ENCODE measurements at regions not wholly inside any gene's neighbourhood (a gene's known extent, or its start where the extent isn't known, plus 50 kb on each side); places are given as distances from the start of the nearest gene placed in this dataset.

DNA sequence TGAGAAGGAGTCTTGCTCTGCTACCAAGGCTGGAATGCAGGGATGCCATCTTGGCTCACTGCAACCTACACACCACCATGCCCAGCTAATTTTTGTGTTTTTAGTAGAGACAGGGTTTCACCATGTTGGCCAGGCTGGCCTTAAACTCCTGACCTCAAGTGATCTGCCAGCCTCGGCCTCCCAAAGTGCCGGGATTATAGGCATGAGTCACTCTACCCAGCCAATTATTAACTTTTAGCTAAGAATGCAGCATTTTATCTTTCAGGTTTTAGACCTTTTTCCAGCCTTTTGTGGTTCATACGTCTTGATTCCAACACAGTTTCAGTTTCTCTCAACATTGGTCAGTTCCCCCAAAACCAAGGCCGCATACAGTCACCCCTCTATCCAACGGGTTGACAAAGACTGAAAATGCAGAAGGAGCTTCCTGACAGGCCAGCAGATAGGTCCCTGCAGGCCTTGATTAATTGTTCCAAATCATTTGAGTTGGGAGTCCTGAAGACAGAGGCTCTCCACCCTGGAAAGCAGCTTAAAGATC lies 262.2 kb upstream of the KLHL29 start:
- no peak for ATAC-seq

DNA sequence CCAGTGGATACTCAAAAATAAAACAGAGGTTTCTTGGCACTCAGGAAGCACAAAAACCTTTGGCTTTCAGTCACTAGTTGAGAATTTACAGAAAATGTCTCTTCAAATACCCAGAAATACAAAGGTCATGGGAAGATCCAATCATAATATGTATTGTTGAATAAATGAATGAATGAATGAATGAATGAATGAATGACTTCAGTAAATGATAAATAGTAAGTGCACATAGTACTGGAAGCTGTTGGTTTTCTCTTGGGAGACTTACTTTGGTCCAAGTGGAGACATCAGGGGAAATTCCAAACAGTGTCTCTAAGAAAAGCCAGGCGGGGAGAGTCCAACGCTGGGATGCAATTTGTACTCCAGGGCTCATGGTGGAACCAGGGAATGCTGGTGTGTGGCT lies 261.3 kb upstream of the KLHL29 start:
- no peak for ATAC-seq

DNA sequence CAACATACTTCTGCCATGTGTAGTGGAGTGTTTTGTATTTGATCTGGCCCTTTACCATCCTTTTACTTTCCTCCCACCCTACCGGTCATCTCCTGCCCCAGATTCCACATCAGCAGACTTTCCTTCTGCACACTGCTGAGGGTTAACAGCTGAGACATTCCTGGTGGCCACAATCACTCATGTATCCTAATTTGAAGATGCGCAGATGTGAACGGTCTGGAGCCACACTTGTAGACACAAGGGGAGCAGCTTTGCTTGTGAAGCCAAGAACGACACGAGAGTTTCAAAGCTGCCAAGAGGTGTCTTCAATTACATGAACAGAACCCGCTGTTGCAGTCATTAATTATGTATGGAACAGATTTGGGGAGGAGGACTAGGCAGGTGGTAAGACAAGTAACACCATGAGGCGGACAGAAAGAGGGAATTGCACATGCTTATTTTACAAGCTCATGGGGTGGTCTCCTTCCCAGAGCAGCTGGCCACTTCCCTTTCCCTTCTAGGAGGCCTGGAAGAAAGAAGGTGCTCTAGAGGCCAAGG lies 260.7 kb upstream of the KLHL29 start:
- no peak for ATAC-seq

DNA sequence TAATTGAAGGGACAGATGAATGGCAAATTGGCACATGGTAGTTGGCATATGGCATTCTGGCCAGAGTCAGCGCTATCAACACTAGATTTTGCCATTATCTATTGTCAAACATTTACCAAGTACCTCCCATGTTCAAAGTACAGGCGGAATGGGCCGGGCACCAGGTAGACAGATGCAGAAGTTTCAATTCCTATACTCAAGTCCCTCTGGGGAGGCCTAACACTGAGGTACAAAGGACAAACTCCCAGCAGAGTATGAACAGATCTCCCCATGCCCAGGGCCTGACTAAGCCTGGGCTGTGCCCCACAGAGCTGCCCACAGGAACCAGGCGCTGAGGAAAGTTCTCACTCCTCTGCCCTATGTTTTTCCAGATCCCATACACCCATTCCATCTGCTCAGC lies 257.5 kb upstream of the KLHL29 start:
- ATAC-seq = no peak

DNA sequence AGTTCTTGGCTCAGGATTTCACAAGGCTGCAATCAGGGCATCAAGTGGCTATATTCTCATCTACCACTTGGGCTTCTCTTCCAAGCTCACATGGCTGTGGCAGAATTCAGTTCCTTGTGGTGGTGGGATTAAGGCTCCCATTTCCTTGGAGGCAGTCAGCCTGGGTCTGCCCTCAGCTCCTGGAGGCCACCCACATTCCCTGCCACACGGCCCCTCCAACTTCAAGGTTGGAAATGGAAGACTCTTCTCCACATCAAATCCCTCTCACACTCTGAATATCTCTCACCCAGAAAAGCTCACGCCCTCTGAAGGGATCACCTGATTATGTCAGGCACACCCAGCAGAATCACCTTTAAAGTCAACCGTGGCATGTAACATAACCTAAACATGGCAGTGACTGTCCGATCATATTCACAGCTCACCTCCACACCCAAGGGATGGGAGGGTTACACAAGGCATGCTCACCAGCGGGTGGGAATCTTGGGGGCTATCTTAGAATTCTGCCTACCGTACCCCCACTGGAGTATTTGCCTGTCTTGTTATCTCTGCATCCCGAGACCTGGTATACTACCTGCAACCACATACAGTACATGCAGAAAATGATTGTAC lies 256.2 kb upstream of the KLHL29 start:
- no peak for ATAC-seq

DNA sequence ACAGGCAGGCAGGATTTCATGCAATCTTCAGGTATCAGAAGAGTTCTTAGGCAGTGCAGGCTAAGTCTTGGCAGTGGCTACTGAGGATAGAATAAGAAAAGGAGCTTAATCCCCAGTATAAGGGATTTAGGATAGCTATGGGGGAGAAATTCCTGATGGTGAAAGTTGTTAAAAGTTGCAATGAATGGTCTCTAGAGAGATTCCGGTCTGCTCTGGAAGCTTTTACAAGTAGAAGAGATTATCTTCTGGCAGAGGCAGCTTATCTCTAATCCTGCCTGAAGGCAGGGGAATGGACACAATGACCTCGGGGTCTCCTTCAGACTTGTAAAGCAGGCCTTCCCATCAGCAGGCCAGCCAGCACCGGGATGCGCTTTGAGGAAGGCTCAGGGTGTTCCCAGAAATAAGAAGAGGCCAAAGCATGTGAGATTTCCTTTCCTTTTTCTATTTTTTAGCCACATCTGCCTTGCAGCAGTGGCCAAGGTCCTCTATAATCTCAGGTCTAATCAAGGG lies 253.9 kb upstream of the KLHL29 start:
- ATAC-seq = no peak

DNA sequence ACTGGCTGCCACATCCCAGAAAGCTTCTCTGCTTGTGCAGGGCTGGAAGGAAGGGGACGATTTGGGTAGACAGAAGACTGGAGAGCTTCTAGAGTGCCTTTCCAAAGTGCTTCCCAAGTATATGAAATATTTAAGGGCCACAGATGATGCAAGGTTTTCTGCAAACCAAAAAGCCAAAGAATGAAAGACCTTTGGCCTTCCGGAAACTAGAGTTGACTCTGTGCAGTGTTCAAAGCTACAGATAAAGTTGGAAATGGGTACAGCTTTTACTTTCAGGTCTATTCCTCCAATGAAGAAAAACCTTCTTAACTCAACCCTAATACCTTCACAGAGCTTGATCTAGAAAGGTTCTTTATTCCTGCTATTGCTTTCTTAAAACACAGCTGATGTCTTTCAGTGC lies 253.0 kb upstream of the KLHL29 start:
- ATAC-seq = no peak

DNA sequence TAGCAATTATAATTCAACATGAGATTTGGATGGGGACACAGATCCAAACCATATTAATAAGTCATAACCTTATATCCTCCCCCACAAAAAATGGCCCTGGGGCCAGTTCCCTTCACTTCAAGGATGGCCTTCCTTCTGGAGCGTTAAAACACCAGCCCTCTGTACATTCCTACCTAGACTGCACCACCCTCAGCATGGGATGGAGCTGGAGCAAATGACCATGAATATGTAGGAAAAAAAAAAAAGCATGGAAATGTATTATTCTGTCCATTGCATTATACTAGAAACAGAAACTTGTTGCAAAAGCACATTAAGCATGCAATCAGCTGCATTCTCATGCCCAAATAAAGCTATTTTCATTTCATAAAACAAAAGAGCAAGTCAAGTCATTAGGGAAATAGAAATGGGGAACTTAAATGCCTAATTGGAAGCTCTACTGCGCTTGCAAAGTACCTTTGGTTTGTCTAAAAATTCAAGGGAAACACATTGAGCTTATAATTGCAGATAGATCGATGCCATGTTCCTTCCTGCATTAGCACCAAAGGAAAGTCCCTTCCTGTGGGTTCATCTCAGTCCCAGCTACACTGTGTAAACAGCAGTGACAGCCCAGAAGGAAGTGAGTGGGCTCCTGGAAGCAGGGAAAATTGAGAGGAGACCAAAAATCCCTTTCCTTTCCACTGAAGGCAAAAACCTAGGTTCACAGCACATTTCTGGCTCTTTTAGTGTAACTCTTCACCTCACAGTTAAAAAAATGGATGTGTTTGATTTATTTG lies 252.0 kb upstream of the KLHL29 start:
- ATAC-seq = no peak

DNA sequence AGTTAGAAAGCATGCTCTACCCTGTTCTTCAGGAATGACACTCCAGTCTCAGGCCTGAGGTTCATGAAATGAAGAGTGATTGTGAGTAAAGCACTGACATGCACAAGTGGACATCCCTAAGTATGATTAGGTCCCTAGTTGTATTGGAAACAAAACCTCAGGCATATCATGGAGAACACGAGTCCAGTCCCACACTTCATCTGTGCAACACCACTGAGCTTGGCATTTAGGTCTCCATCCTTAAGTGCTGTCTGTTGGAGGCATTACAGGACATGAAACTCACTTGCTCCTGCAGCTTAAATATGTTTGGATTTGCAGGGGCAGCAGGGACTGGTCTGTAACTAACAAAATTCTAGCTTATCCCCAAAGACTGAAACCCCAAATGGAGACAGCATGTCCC lies 250.3 kb upstream of the KLHL29 start:
- ATAC-seq = no peak

DNA sequence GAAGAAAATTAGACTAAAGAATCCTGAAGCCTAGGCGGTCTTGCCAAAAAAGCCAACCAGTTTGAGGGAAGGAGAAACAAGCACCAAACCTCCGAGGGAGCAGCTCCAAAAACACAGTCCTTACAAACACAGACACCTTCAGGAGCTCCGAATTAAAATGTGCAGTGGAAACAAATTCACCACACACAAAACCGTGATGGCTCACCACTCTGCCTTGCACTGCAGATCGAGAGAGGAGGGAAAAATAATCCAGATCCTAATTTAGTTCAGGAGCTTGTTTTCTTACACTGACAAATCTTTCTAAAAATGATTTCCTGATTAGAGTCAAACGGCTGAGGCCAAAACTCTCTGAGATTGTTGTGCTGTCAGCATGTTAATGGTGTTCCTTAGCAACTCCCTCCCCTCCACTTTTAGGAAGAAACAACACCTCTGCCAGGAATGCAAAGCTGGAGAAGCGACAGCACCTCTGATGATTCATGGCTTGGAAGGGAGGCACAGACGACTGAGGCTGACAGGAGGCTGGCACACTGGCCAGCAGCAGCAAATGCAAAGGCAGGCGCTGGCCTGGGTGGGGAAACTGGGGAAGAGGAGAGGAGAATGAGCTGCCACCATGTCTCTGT lies 249.4 kb upstream of the KLHL29 start:
- ATAC-seq = no peak

DNA sequence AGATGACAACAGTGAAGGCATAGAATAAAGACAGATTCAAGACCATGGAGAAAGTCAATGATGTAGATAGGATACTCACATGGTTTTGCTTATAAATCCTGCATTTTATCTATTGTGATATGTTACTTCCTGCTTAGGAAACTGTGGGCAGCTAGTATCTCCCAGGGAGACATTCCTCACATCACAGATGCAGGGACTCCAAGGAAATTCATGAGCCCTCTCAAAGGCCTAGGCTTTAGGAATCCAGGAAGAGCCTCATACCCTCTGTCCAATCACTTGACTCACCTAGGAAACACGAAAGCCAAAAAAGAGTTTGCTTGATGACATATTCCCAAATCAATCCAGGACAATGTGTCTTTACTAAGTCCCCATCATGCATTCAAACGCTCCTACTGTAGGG lies 247.8 kb upstream of the KLHL29 start:
- no peak for ATAC-seq

DNA sequence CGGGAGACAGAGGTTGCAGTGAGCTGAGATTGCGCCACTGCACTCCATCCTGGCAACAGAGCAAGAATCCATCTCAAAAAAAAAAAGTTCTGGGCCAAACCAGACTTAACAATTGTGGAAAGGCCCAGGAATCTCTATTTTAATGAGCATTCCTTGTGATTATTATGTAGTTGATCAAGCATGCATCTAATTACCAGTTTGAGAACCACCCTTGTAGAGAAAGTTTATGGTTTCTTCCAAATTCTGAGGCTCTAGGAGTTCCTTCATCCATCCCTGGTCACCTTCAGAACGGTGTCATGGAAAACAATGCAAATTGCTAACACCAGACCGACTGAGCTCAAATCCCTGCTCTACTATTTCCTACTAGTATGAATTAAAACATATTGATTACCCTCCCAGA lies 246.3 kb upstream of the KLHL29 start:
- no peak for ATAC-seq

DNA sequence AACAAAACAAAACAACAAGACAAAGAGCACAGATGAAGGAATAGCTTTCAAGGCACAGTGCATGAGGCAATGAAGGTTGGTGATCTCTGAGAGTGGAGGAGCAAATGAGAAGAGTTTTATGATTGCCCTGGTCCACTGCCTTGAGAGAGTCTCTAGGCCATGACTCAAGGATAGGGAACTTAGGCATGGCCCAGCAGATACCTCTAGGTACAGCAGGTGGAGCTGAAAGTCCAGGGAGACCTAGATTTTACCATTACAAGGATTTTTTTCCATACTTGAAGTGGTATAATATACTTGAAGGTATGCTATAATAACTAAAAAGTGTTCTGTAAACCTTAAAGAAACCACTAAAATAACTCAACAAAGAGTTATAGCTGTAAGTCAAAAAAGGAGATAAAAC lies 239.5 kb upstream of the KLHL29 start:
- no peak for ATAC-seq

DNA sequence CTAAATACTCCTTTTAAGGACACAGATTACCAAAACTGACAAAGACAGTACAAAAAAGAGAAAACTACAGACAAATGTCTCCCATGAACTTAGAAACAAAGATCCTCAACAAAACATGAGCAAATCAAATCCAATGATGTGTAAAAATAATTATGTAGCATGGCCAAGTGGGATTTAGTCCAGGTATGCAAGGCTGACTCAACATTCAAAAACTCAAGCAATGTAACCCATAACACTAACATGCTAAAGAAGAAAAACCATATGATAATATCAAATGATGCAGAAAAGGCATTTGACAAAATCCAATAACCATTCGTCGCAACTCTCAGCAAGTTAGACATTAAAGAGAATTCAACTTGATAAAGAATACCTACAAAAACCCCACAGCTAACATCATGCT lies 239.0 kb upstream of the KLHL29 start:
- no peak for ATAC-seq

DNA sequence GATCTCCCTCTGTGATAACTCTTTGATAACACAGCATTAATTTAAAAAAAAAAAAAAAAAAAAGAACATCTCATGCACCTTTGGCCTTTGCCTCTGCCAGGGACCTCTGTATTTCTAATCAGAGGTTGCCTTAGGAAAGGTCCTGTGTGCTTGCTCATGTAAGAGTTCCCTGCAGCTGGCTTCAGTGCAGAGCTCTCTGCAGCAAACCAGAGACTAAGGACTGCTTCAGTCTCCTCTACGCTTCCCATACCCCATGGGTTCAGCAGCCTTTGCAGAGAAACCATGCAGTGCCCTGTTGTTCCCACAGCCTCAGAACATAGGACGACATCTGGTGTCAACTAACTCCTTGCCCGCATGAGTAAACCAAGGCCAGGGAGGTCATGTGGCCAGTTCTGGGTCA lies 236.6 kb upstream of the KLHL29 start:
- ATAC-seq = peak in 1 of 2 donors; percentile 17

DNA sequence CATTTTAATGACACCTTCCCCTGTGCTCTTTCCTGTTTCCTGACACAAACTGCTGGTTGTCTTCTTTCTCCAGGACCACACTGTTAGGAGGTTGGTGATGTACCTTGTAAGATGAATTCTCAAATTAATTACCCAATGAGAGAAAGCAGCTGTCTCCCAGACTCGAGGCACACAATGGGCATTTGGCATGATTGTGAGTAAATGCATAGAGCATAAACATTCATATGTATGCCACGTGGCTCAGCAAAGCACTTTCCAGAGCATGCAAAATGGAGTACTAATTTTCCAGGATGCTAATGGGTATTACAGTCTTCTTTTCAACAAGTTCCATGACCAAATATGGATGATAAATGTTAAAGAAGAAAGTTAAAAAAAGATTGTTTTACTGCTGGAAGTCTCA lies 235.2 kb upstream of the KLHL29 start:
- ATAC-seq = no peak

DNA sequence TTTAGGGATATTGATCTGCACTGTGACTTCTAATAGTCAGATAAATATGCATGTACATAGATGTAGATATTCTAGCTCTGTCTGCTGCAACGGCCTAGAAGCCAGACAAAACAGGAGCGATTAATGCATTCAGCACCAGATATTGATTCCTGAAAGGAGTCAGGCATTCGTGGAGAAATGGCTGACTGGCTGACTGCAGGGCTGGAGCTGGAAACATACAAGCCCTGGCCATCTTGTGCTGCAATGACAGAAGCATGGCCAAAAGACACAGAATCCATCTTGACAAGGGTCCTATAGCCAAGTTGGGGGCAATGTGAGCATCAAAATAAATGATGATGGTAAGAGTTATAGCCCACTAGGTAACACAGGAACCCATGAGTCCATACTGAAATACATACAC lies 231.5 kb upstream of the KLHL29 start:
- ATAC-seq = no peak

DNA sequence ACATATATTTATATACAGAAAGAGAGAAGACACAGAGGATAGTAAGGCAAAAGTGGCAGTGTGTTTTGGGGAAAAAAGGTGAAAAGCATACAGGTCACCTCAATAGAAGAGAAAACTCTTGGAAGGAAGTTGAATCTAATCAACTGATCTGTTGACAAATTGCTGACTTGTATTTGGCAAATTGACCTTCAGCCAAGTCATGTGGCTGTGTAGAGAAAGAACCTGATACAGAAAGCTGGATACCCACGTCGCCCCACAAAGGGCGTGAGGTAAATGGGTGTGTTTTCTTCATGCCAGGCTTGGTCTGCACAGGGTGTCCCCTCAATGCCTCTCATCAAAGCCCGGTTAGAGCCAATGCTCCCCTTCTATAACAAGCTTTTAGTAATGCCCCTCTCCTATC lies 230.0 kb upstream of the KLHL29 start:
- no peak for ATAC-seq

DNA sequence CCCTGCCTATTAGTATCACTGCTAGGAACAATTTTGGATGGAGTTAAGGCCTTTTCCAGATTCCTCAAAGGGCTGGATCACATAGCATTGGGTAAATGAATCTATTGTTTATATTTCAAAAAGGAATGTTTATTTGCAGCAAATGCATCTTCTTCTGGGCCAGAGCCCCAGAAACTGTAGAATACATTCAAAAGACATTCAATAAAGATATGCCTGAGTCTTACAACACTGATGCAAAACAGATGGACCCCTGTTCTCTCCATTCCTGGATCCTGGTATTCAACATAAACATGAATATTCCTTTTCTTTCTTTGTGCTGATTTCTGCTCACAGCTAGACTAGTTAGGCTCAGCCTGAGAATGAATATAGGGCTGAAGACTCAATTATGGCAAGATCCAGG lies 227.2 kb upstream of the KLHL29 start:
- ATAC-seq = no peak

DNA sequence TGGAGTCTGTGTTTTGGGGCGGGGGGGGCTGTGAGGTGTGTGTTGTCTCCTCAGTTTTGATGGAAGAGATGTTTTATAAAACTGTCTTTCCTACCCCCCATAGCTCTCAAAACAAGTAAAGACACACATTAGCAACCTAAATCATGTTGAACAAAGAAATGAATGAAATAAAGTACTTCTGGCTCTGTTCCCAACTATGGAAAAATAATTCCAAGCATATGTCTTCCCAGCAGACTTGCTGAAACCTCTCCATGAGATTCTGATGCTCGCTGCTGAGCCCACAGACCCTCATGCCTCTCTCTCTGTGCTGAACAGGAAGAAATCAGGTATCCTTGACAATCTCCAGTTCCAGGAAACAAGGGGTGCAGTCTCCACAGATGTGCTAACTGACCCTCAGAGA lies 226.7 kb upstream of the KLHL29 start:
- no peak for ATAC-seq

DNA sequence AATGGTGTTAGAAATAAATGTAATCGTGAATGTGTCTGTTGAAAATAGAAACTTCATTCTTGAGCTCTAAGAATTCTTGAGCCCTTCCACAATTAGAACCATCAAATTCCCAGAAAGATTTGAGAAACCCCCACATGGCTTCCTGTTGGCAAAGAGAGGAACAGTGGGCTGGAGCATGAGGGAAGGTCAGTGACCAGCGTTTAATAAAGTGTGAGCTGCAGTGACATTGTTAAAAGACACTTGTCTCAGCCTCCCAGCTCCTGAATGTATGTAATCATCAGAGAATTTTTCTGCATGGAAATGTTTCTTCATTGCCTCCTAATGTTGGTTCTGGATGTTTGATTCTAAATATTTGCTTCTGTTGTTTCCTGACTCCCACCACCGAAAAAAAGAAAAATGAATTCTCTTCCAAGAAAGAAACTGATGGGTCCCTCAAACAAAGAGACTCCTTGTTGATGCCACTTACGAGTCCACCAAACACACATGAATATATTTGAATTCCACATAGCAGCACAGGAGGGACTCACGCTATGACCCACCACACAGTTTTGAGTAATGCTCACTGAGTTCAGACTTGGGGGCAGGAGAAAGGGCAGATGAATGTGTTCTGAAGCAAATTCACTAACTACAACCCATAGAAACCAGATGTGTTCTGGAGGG lies 225.1 kb upstream of the KLHL29 start:
- ATAC-seq = no peak

DNA sequence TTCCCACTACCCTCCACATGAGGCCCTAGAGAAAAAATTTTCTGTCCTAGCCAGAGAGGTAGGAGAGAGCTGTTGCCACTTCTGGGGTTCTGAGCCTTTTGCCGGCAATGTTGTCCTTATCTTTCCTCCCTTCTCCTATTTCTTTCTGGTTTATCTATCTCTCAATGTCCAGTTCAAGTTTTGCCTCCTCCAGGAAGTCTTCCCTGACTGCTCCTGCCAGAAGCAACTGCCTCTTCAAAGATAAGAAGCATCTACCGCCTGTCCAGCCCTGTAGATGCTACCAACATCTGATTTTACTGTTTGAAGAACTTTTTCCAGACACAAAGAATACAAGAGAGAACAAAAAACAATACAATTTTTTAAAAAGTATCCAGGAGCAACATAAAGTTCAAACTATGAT lies 220.8 kb upstream of the KLHL29 start:
- ATAC-seq = no peak

DNA sequence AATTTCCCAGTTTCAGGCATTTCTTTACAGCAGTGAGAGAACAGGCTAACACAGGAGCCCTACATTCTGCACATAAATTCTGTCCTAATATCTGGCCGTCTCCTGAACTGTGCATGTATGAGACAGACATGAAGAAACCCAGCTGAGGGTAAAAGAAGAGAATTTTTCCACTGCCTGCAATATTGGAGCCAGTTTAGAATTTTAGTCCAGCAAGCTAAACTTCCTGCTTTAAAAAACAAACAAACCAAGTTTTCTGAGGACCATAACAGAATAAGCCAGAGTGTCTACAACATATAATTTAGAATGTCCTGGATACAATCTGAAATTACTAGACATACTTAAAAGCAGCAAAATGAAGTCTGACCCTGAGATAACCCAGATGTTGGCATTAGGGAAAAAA lies 215.1 kb upstream of the KLHL29 start:
- ATAC-seq = no peak

Measured in activated CD4-positive, CD25-positive, alpha-beta regulatory T cell treated with anti-CD3 and anti-CD28 coated beads, Interleukin-2, amount 50 U/mL, for 24 hours (primary cell).